Choroid plexus epithelial cell (primary cell): ENCODE measurements at regions not wholly inside any gene's neighbourhood (a gene's known extent, or its start where the extent isn't known, plus 50 kb on each side); places are given as distances from the start of the nearest gene placed in this dataset.
A peak's percentile ranks its signal among the peaks of the same experiment; 100 is the strongest.

Experiments
- DNase-seq: peaks from one replicate; pipeline ENCODE4 v3.0.0-alpha.2; 2010; ENCODE audit warnings: low read depth
- H3K4me3 ChIP-seq: 2 replicates; pipeline ENCODE4 v1.5.1; 2011; ENCODE audit warnings: low read depth, mild to moderate bottlenecking, control low read depth, low read length, moderate library complexity
- CTCF ChIP-seq: conservative IDR thresholded peaks from 2 replicates; pipeline ENCODE4 v1.5.1; 2011; ENCODE audit warnings: low read depth, mild to moderate bottlenecking, control low read depth, inconsistent platforms, low read length, moderate library complexity

DNA sequence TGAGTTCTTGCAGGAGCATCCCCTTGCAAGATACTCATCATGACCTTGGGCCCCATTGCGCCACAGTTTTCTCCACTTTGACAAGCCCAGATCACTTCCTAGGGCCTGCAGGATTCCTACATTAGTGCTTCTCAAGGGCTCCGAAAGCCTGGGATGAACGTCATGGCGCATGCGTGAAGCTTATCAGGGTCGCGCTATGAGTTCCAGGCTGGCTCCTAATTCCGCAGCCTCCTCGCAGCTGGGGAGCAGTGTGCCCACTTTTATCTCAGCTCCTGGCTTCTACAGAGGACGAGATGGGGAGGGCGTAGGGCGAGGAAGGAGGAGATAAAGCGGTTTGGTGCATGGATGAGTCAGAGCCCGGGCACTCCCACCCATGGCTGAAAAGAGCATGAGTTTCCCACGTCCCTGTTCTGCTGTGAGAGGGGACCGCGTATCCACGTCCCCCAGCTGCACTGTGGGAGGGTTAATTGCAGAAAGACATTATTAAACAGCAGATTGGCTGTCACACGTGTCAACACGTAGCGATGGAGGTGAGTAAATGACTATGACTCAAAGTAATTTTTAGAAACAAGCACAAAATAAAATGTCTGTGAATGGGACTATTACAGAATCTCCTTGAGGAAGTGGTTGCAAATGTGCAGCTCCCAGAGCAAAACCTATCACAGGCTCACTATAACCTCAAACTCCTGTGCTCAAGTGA is 72.9 kb upstream of the DSP start:
- TF ChIP-seq CTCF, result no peak
- H3K4me3 ChIP-seq, result peak overlapping the region; percentile 39
- peak; percentile 46 for DNase-seq

DNA sequence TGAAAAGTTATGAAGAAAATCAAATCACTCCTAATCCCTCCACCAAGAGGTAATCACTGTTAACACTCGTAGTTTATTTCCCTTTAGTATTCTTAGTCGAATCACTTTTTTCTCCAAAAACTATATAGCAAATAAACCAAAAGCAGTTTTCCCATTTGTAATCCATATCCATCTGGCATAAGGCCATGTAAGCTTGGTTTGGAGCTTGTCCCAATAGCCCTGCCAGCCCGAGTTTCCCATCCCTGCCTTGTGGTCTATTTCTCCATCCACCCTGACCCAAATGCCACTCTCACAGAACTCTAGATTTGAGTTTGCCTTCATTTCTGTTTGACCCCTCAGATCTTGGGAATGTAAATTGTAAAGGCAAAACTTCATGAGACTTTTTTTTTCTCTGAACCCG is 71.8 kb upstream of the DSP start:
- no peak overlapping the region for H3K4me3 ChIP-seq
- no peak for DNase-seq
- no peak for TF ChIP-seq CTCF

- no peak for TF ChIP-seq CTCF
Observed at GRCh38 chr6:7471171-7471570, 70.3 kb upstream of the DSP start.

GRCh38 chr6:7473805-7474719 is 67.4 kb upstream of the DSP start:
- H3K4me3 ChIP-seq, result no peak overlapping the region
- no peak for TF ChIP-seq CTCF
- DNase-seq, result no peak

More at GRCh38 chr6:7471171-7471570, 70.3 kb upstream of the DSP start:
- no peak overlapping the region for H3K4me3 ChIP-seq
- no peak for DNase-seq

DNA sequence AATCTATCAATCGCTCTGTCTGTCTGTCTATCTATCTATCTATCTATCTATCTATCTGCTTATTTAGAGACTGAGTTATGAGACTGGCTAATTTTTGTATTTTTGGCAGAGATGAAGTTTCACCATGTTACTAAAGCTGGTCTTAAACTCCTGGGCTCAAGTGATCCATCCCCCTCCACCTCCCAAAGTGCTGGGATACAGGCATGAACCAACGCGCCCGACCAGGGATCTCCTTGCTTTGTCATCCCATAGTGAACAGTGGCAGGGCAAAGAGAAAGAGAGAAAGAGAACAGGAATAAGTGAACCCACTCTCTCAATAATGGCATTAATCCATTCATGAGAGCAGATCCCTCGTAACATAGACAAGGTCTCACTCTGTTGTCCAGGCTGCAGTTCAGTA is 66.4 kb upstream of the DSP start:
- no peak for TF ChIP-seq CTCF

DNA sequence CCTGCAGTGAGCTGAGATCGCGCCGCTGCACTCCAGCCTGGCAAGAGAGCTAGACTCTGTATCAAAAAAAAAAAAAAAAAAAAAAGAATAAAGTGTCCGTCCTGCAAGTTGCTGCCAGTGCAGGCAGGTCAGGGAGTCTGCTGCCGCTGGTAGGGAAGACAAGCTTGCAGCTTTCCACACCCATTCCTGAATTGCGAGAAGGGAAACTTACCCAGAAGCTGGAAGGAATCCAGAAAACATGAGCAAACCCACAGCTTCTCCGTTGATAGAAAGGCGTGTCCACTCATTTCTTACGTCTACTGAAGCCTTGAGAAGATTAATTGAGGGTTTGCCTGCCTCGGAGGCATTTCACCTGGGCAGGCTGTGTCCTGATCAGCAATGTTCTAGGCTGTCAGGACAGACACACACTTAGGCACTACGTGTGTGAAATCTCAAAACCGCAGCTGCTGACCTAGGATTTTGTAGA is 61.6 kb upstream of the DSP start:
- H3K4me3 ChIP-seq, result no peak overlapping the region
- peak; percentile 52 for DNase-seq
- no peak for TF ChIP-seq CTCF

More for the DNA sequence above, 66.4 kb upstream of the DSP start:
- no peak for DNase-seq
- no peak overlapping the region for H3K4me3 ChIP-seq

DNA sequence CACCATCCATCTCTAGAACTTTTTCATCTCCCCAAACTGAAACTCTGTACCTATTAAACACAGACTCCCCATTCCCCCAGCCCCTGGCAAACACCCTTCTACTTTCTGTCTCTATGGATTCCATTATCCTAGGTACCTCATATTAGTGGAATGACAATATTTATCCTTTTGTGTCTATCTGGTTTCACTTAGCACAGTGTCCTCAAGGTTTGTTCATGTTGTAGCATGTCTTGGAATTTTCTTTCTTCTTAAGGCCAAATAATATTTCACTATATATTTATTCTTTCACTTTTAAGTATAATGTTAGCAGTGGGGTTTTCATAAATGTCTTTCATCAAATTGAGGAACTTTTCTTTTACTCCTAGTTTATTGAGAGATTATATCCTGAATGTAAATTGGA is 56.8 kb upstream of the DSP start:
- TF ChIP-seq CTCF, result no peak
- H3K4me3 ChIP-seq, result no peak overlapping the region
- no peak for DNase-seq
